ENCODE measurements at regions not wholly inside any gene's neighbourhood (a gene's known extent, or its start where the extent isn't known, plus 50 kb on each side); places are given as distances from the start of the nearest gene placed in this dataset.

GRCh38 chr15:79230766-79231165 is 51.8 kb upstream of the ANKRD34C start:
- H3K4me3 ChIP-seq (ENCODE audit: low read depth, low read length): no peak overlapping the region
- DNase-seq (ENCODE audit: low read depth): no peak
- no peak for TF ChIP-seq CTCF (conservative IDR thresholded peaks at IDR 0.05; ENCODE audit: low read depth, low read length)

DNA sequence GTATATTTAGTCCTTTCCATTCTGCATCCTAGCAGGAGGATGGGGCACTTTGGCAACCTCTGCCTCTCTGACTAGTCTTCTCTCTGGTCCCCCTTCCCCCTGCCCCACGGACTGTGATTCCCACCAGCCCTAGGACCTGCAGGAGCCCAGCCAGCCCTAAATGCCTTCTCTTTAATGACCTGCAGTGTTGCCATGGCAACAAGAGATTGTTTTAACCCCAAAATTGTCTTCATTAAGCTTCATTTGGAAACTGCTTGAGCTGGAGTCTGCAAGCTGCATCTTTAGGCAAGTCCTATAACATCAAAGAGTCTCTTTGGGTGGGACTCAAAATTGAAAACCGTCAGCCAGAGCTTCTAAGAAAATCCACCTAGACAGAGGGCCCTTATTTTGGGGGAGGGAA is 59.7 kb upstream of the ANKRD34C start:
- H3K4me3 ChIP-seq (ENCODE audit: low read depth, low read length): no peak overlapping the region
- no peak for DNase-seq (ENCODE audit: low read depth)
- no peak for TF ChIP-seq CTCF (conservative IDR thresholded peaks at IDR 0.05; ENCODE audit: low read depth, low read length)

DNA sequence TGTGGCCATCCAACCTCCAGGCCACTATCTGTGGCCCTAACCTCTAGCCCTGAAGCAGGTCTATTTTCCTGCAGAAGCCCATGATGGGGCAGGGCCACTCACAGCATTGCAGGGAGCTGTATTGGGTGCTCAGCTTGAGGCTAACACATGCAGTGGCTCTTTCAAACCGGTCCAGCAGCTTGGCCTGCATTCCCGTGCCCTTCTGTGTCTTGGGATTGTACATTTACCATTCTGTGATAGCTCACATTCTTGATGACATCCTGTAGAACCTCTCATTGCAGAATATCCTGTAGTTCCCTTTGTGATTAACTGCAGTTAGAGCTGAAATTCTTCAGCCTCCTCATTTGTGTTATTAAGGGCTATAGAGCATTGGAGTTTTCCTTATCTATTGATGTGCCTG is 60.8 kb upstream of the ANKRD34C start:
- no peak for DNase-seq (ENCODE audit: low read depth)
- TF ChIP-seq CTCF (conservative IDR thresholded peaks at IDR 0.05; ENCODE audit: low read depth, low read length): no peak
- H3K4me3 ChIP-seq (ENCODE audit: low read depth, low read length): no peak overlapping the region

GRCh38 chr15:79219393-79220056 is 63.0 kb upstream of the ANKRD34C start:
- no peak for TF ChIP-seq CTCF (conservative IDR thresholded peaks at IDR 0.05; ENCODE audit: low read depth, low read length)
- no peak for DNase-seq (ENCODE audit: low read depth)
- H3K4me3 ChIP-seq (ENCODE audit: low read depth, low read length): no peak overlapping the region

GRCh38 chr15:79218588-79219200 is 63.8 kb upstream of the ANKRD34C start:
- peak; percentile 51 for TF ChIP-seq CTCF (conservative IDR thresholded peaks at IDR 0.05; ENCODE audit: low read depth, low read length)
- no peak overlapping the region for H3K4me3 ChIP-seq (ENCODE audit: low read depth, low read length)
- DNase-seq (ENCODE audit: low read depth): no peak

DNA sequence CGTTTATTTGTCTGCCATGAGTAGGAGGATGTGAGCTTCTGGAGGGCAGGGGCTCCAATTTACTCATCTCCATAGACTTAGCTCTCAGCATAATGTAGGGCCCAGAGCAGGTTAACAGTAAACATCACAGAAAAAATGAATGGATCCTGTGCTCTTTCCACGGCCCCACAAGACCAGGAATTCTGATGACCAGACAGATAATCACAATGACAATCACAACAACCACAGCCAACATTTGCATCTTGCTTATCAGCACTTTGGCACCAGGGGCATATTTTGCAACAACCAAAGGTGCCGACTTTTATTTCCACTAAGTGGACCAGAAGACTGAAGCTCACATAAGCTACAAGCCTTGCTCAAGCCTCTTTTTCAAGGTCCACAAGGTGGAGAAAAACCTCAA is 68.9 kb upstream of the ANKRD34C start:
- DNase-seq (ENCODE audit: low read depth): no peak
- no peak overlapping the region for H3K4me3 ChIP-seq (ENCODE audit: low read depth, low read length)
- no peak for TF ChIP-seq CTCF (conservative IDR thresholded peaks at IDR 0.05; ENCODE audit: low read depth, low read length)
